K562 (cell line): ENCODE measurements at regions not wholly inside any gene's neighbourhood (a gene's known extent, or its start where the extent isn't known, plus 50 kb on each side); places are given as distances from the start of the nearest gene placed in this dataset.

Experiments used
- ATAC-seq: fragments of 200-7000 bp; cut with Tn5 transposase; 3 replicates; pipeline ENCODE4 v1.9.1; 2020; ENCODE audit warnings: moderate library complexity
- BruUV-seq: library from RNA; stranded (reverse); fragments of 400-500 nt; replicated peaks from 2 replicates; lab custom pipeline; 2021; lab: Mats Ljungman, UMichigan
- CTCF ChIA-PET: fragments of 300-600 bp; formaldehyde crosslinking; extraction: SDS; loops from one replicate; lab custom pipeline; 2021; ENCODE audit warnings: low intra/inter-chr PET ratio; lab: Yijun Ruan, JAX
- POLR2A ChIA-PET: fragments of 300-600, 350-650 bp; sonication (Branson Sonifier 250); formaldehyde crosslinking; extraction: SDS; loops from one replicate; lab custom pipeline; 2021; ENCODE audit warnings: antibody characterized with exemption, inconsistent platforms; lab: Yijun Ruan, JAX
- DNase-seq, 4 experiments: peaks; one replicate each; pipeline versions ENCODE4 v3.0.0 to v3.0.0-alpha.2; 2011 to 2018; ENCODE audit warnings: low spot score in 3 of 4, mixed read lengths in 3 of 4; ENCODE audit errors: extremely low read depth in 1 of 4
- FAIRE-seq: peaks from 2 replicates; lab custom pipeline; 2011; peaks lifted over from hg19 to GRCh38; lab: Jason Lieb, UNC
- H2AFZ ChIP-seq: 2 replicates; pipeline ENCODE4 v1.6.0; 2011; ENCODE audit warnings: low read depth, low read length, control low read depth, inconsistent platforms
- H3K27ac ChIP-seq: fragments of 200-600 bp; 3 replicates; pipeline ENCODE4 v1.8.0; 2011; ENCODE audit warnings: low read depth, mild to moderate bottlenecking, control low read depth, inconsistent platforms, low read length, moderate library complexity, mixed read lengths; ENCODE audit errors: extremely low read depth
- H3K27me3 ChIP-seq, 2 experiments: fragments of 300-600 bp in 1 of 2; 2 replicates in 1 of 2; 3 replicates in 1 of 2; pipeline versions ENCODE4 v1.6.0 to v1.8.0; 2011; ENCODE audit warnings: inconsistent platforms in 2 of 2, low read length in 2 of 2, mild to moderate bottlenecking in 1 of 2, mixed read lengths in 1 of 2, moderate library complexity in 1 of 2; ENCODE audit not compliant: control insufficient read depth in 2 of 2, insufficient read depth in 2 of 2
- H3K36me3 ChIP-seq: fragments of 300-600 bp; 3 replicates; pipeline ENCODE4 v1.8.0; 2011; ENCODE audit warnings: mild to moderate bottlenecking, low read length, inconsistent platforms; ENCODE audit not compliant: control insufficient read depth, insufficient read depth
- H3K4me1 ChIP-seq, 2 experiments: fragments of 200-600 bp in 1 of 2; replicated peaks in 1 of 2; 2 replicates in 1 of 2; 3 replicates in 1 of 2; pipeline versions ENCODE4 v1.5.1 to v1.8.0; 2011; ENCODE audit warnings: inconsistent platforms in 2 of 2, low read length in 2 of 2, mild to moderate bottlenecking in 1 of 2, mixed read lengths in 1 of 2, moderate library complexity in 1 of 2; ENCODE audit not compliant: control insufficient read depth in 2 of 2, insufficient read depth in 2 of 2
- H3K4me2 ChIP-seq: 2 replicates; pipeline ENCODE4 v1.6.1; 2011; ENCODE audit warnings: low read length, control low read depth, inconsistent platforms, mixed read lengths; ENCODE audit not compliant: insufficient read depth
- H3K4me3 ChIP-seq: fragments of 200-600 bp; sonication (generic), shearing (Covaris generic); 2 replicates; pipeline ENCODE4 v1.5.1; 2016; ENCODE audit warnings: control low read depth, inconsistent platforms
- H3K79me2 ChIP-seq: fragments of 200-600 bp; 3 replicates; pipeline ENCODE4 v1.8.0; 2011; ENCODE audit warnings: low read length, inconsistent platforms; ENCODE audit not compliant: control insufficient read depth, insufficient read depth
- H3K9ac ChIP-seq, 2 experiments: 2 replicates each; pipeline versions ENCODE4 v1.6.0 to v1.6.1; 2011; ENCODE audit warnings: low read depth in 2 of 2, low read length in 2 of 2, control low read depth in 1 of 2, inconsistent platforms in 1 of 2, mild to moderate bottlenecking in 1 of 2, mixed read lengths in 1 of 2; ENCODE audit not compliant: insufficient read depth in 1 of 2
- H3K9me1 ChIP-seq: one replicate; pipeline ENCODE4 v1.6.0; 2011; ENCODE audit warnings: inconsistent platforms, mild to moderate bottlenecking, low read length, moderate library complexity; ENCODE audit not compliant: control insufficient read depth, insufficient read depth
- H3K9me3 ChIP-seq: replicated peaks from 2 replicates; pipeline ENCODE4 v1.5.1; 2011; ENCODE audit warnings: low read depth, low read length, inconsistent platforms; ENCODE audit not compliant: control insufficient read depth, insufficient read depth
- H4K20me1 ChIP-seq: replicated peaks from 2 replicates; pipeline ENCODE4 v1.6.1; 2011; ENCODE audit warnings: low read length, inconsistent platforms, mixed read lengths; ENCODE audit not compliant: control insufficient read depth, insufficient read depth
- BCLAF1 ChIP-seq, 2 experiments: fragments of 450-650 bp in 1 of 2; IDR thresholded peaks; 2 replicates each; pipeline ENCODE4 v1.6.1; 2011 to 2017; ENCODE audit warnings: low read depth in 2 of 2, antibody characterized with exemption in 1 of 2, borderline replicate concordance in 1 of 2, low read length in 1 of 2, mild to moderate bottlenecking in 1 of 2, mixed read lengths in 1 of 2; ENCODE audit not compliant: control insufficient read depth in 1 of 2
- CHD4 ChIP-seq: fragments of 200-600 bp; sonication (generic); IDR thresholded peaks from 3 replicates; pipeline ENCODE4 v1.6.1; 2012; ENCODE audit warnings: low read depth, mild to moderate bottlenecking, mixed read lengths, low read length, inconsistent platforms; ENCODE audit not compliant: insufficient read depth, insufficient replicate concordance, poor library complexity, severe bottlenecking
- GABPB1 ChIP-seq: sonication (generic); formaldehyde crosslinking; IDR thresholded peaks from 2 replicates; pipeline ENCODE4 v1.8.0; 2022; ENCODE audit warnings: mild to moderate bottlenecking, missing genetic modification reagents
- GABPB2 ChIP-seq: fragments of 250-450 bp; sonication (Bioruptor Pico); conservative IDR thresholded peaks from 2 replicates; pipeline ENCODE4 v1.5.1; 2021; ENCODE audit warnings: mild to moderate bottlenecking
- HBP1 ChIP-seq: fragments of 450-650 bp; formaldehyde crosslinking; IDR thresholded peaks from 2 replicates; pipeline ENCODE4 v1.4.0; 2022; ENCODE audit warnings: missing genetic modification characterization
- HDAC8 ChIP-seq: fragments of 450-650 bp; IDR thresholded peaks from 2 replicates; pipeline ENCODE4 v1.6.1; 2016; ENCODE audit warnings: mild to moderate bottlenecking, missing genetic modification characterization, moderate library complexity, missing compliant biosample characterization
- IRF9 ChIP-seq: fragments of 450-650 bp; IDR thresholded peaks from 2 replicates; pipeline ENCODE4 v1.6.1; 2016; ENCODE audit warnings: missing biosample characterization, missing genetic modification characterization
- MAFF ChIP-seq: IDR thresholded peaks from 2 replicates; pipeline ENCODE4 v1.6.1; 2012; ENCODE audit warnings: low read length, improper control_type of control experiment
- MAFK ChIP-seq: IDR thresholded peaks from 2 replicates; pipeline ENCODE4 v1.6.1; 2011; ENCODE audit warnings: low read length, improper control_type of control experiment
- ZFPM2 ChIP-seq: fragments of 250-450 bp; sonication (Bioruptor Pico); IDR thresholded peaks from 2 replicates; pipeline ENCODE4 v1.5.1; 2022; ENCODE audit warnings: mild to moderate bottlenecking
- ZKSCAN1 ChIP-seq: fragments of 150-350 bp; IDR thresholded peaks from 2 replicates; pipeline ENCODE4 v1.6.1; 2016; ENCODE audit warnings: low read depth, low read length
- ZNF316 ChIP-seq: fragments of 450-650 bp; IDR thresholded peaks from 2 replicates; pipeline ENCODE4 v1.6.1; 2016
- ZNF592 ChIP-seq: fragments of 450-650 bp; IDR thresholded peaks from 2 replicates; pipeline ENCODE4 v1.6.1; 2017; ENCODE audit warnings: antibody characterized with exemption, mild to moderate bottlenecking
- WGBS: fragments of 100-300 bp; shearing (Covaris generic); methylation state at CpG from one replicate; pipeline ENCODE4 v1.1.6; 2016; ENCODE audit warnings: low coverage, mixed read lengths; ENCODE audit not compliant: insufficient coverage; ENCODE audit errors: missing lambda C conversion rate; 5-methylcytosine and 5-hydroxymethylcytosine counted together
- in situ Hi-C: fragments of 300-500 bp; cut with MboI; formaldehyde crosslinking; loops from 4 replicates; pipeline ENCODE4 v1.15.0; 2018; ENCODE audit warnings: inconsistent platforms, mixed read lengths
- intact Hi-C: fragments of 100-400 bp; cut with micrococcal nuclease; formaldehyde crosslinking; loops from 2 replicates; pipeline ENCODE4 v1.14.2; 2022

- POLR2A ChIA-PET = no interaction called here
- DNase-seq = no peak
- FAIRE-seq = no peak
- TF ChIP-seq ZNF316 = peak; percentile 90
- no peak for TF ChIP-seq HBP1 (CRISPR knock-in tag)
- TF ChIP-seq ZKSCAN1 = no peak
- no peak for TF ChIP-seq GABPB2 (CRISPR knock-in tag)
- TF ChIP-seq MAFK = peak; percentile 68
- TF ChIP-seq CHD4 = no peak
- TF ChIP-seq GABPB1 (CRISPR knock-in tag) = no peak
- TF ChIP-seq MAFF = peak; percentile 83
- no peak for TF ChIP-seq ZFPM2
- TF ChIP-seq HDAC8 (tag) = no peak
- no peak for TF ChIP-seq BCLAF1 (IDR thresholded peaks at IDR 0.05; ENCODE audit: borderline replicate concordance in 1 of 2, control insufficient read depth in 1 of 2, low read depth in 2 of 2, low read length in 1 of 2)
- TF ChIP-seq ZNF592 = no peak
- TF ChIP-seq IRF9 (tag) = no peak
These were observed 85.0 kb upstream of the CCDC28A start for GRCh38 chr6:138688580-138688979.

More at GRCh38 chr6:138688580-138688979, 85.0 kb upstream of the CCDC28A start:
- H2AFZ ChIP-seq = no peak overlapping the region
- peaks cover 0 to 17% of the 10 kb centered on the region in 2 experiments; a peak in 2 of 5 replicates for H3K4me1 ChIP-seq
- H3K79me2 ChIP-seq = no peaks in the 10 kb centered on the region
- no peak overlapping the region for H3K27ac ChIP-seq
- H4K20me1 ChIP-seq = 0 out of 2 replicates have a peak, but pooled peaks cover under 1% of the 10 kb centered on the region
- H3K4me3 ChIP-seq = no peak overlapping the region
- CTCF ChIA-PET = no interaction called here
- no peak overlapping the region for H3K9ac ChIP-seq
- in situ Hi-C loops = no loop called here
- H3K36me3 ChIP-seq = no peaks in the 10 kb centered on the region
- no peak for ATAC-seq
- H3K27me3 ChIP-seq = peaks cover 15 to 33% of the 10 kb centered on the region in 2 experiments
- no peak overlapping the region for H3K4me2 ChIP-seq
- WGBS = 6% methylated on average over 4 of the region's 4 CpGs
- intact Hi-C loops = no loop called here
- no peaks in the 10 kb centered on the region for H3K9me1 ChIP-seq
- no TSS peak for BruUV-seq
- no peaks in the 10 kb centered on the region for H3K9me3 ChIP-seq
